GM23338 (cell line): ENCODE measurements at regions not wholly inside any gene's neighbourhood (a gene's known extent, or its start where the extent isn't known, plus 50 kb on each side); places are given as distances from the start of the nearest gene placed in this dataset.

Experiments used
- ATAC-seq: fragments of 200-7000 bp; cut with Tn5 transposase; 3 replicates; pipeline ENCODE4 v1.9.1; 2020
- DNase-seq: peaks from one replicate; pipeline ENCODE4 v3.0.0-alpha.2; 2015; ENCODE audit warnings: low spot score
- H2AFZ ChIP-seq: fragments of 200-600 bp; sonication (generic); 2 replicates; pipeline ENCODE4 v1.8.0; 2016; ENCODE audit warnings: antibody characterized with exemption, mild to moderate bottlenecking, moderate library complexity
- H3F3A ChIP-seq: fragments of 200-600 bp; sonication (generic); replicated peaks from 2 replicates; pipeline ENCODE4 v1.8.0; 2017; ENCODE audit warnings: antibody characterized with exemption, mixed run types, low read depth
- H3K27ac ChIP-seq: fragments of 200-600 bp; sonication (generic); 2 replicates; pipeline ENCODE4 v1.6.1; 2016; ENCODE audit warnings: low read depth
- H3K27me3 ChIP-seq: fragments of 200-600 bp; sonication (generic); 2 replicates; pipeline ENCODE4 v1.8.0; 2016; ENCODE audit warnings: mild to moderate bottlenecking, mixed run types, moderate library complexity; ENCODE audit not compliant: insufficient read depth
- H3K36me3 ChIP-seq: fragments of 200-600 bp; sonication (generic); 2 replicates; pipeline ENCODE4 v1.8.0; 2016; ENCODE audit warnings: mild to moderate bottlenecking; ENCODE audit not compliant: insufficient read depth
- H3K4me1 ChIP-seq: fragments of 200-600 bp; sonication (generic); 2 replicates; pipeline ENCODE4 v1.8.0; 2016; ENCODE audit warnings: mild to moderate bottlenecking, moderate library complexity; ENCODE audit not compliant: insufficient read depth
- H3K4me2 ChIP-seq: fragments of 200-600 bp; sonication (generic); 2 replicates; pipeline ENCODE4 v1.7.1; 2017; ENCODE audit warnings: mixed run types
- H3K4me3 ChIP-seq: fragments of 200-600 bp; sonication (generic); 2 replicates; pipeline ENCODE4 v1.6.1; 2016; ENCODE audit warnings: mixed run types
- H3K79me2 ChIP-seq: fragments of 200-600 bp; sonication (generic); replicated peaks from 2 replicates; pipeline ENCODE4 v1.8.0; 2017; ENCODE audit warnings: mild to moderate bottlenecking; ENCODE audit not compliant: insufficient read depth
- H3K9me2 ChIP-seq: fragments of 200-600 bp; sonication (generic); 2 replicates; pipeline ENCODE4 v1.8.0; 2017; ENCODE audit not compliant: insufficient read depth
- H4K20me1 ChIP-seq: fragments of 200-600 bp; sonication (generic); replicated peaks from 2 replicates; pipeline ENCODE4 v1.8.0; 2017; ENCODE audit warnings: mild to moderate bottlenecking; ENCODE audit not compliant: insufficient read depth
- H3K27ac Mint-ChIP-seq: 2 replicates; pipeline ENCODE4 v1.8.0; 2020; ENCODE audit warnings: inconsistent platforms, mild to moderate bottlenecking, moderate library complexity, mixed read lengths
- H3K27me3 Mint-ChIP-seq: 3 replicates; pipeline ENCODE4 v1.8.0; 2022; ENCODE audit warnings: low read depth, mild to moderate bottlenecking, moderate library complexity, mixed read lengths, inconsistent platforms; ENCODE audit not compliant: insufficient read depth, poor library complexity
- H3K36me3 Mint-ChIP-seq: 3 replicates; pipeline ENCODE4 v1.8.0; 2021; ENCODE audit warnings: low read depth, mild to moderate bottlenecking, inconsistent platforms, moderate library complexity, mixed read lengths
- H3K4me1 Mint-ChIP-seq: 3 replicates; pipeline ENCODE4 v1.8.0; 2020; ENCODE audit warnings: mild to moderate bottlenecking, inconsistent platforms, mixed read lengths
- H3K4me3 Mint-ChIP-seq: 3 replicates; pipeline ENCODE4 v1.8.0; 2021; ENCODE audit warnings: moderate library complexity, mild to moderate bottlenecking, inconsistent platforms, mixed read lengths
- H3K9me3 Mint-ChIP-seq: 3 replicates; pipeline ENCODE4 v1.8.0; 2020; ENCODE audit warnings: moderate library complexity, mild to moderate bottlenecking, inconsistent platforms, mixed read lengths
- CREB1 ChIP-seq: fragments of 250-450 bp; sonication (Bioruptor Pico); IDR thresholded peaks from 2 replicates; pipeline ENCODE4 v1.5.0; 2020; ENCODE audit warnings: low read depth, mild to moderate bottlenecking, moderate library complexity
- ETS1 ChIP-seq: IDR thresholded peaks from 2 replicates; pipeline ENCODE4 v1.6.1; 2016; ENCODE audit warnings: antibody characterized with exemption
- EZH2 ChIP-seq: fragments of 200-600 bp; sonication (generic); IDR thresholded peaks from one replicate; pipeline ENCODE4 v1.8.0; 2017; ENCODE audit warnings: antibody characterized with exemption, mild to moderate bottlenecking, low read depth; ENCODE audit not compliant: unreplicated experiment
- EZH2phosphoT487 ChIP-seq: fragments of 200-600 bp; sonication (generic); IDR thresholded peaks from one replicate; pipeline ENCODE4 v1.8.1; 2018; ENCODE audit warnings: antibody characterized with exemption; ENCODE audit not compliant: unreplicated experiment
- JUNB ChIP-seq: IDR thresholded peaks from one replicate; pipeline ENCODE4 v1.6.1; 2016; ENCODE audit warnings: antibody characterized with exemption; ENCODE audit not compliant: unreplicated experiment
- NANOG ChIP-seq: IDR thresholded peaks from 2 replicates; pipeline ENCODE4 v1.6.1; 2016; ENCODE audit warnings: antibody characterized with exemption, borderline replicate concordance
- POLR2AphosphoS5 ChIP-seq: IDR thresholded peaks from 2 replicates; pipeline ENCODE4 v1.6.1; 2016; ENCODE audit warnings: antibody characterized with exemption, low read depth
- TF ChIP-seq, protein P1 (sequence below), 2 experiments: fragments of 200-600 bp in 1 of 2; sonication (generic) in 1 of 2; conservative IDR thresholded peaks; 2 replicates each; pipeline versions ENCODE4 v1.5.1 to v1.6.1; 2016 to 2017; ENCODE audit warnings: antibody characterized with exemption in 2 of 2, low read depth in 2 of 2, mild to moderate bottlenecking in 2 of 2, moderate library complexity in 1 of 2
- TF ChIP-seq, protein P2 (sequence below): fragments of 250-450 bp; sonication (Bioruptor Pico); IDR thresholded peaks from 2 replicates; pipeline ENCODE4 v1.5.0; 2020; ENCODE audit warnings: mild to moderate bottlenecking, moderate library complexity
- TF ChIP-seq, protein P3 (sequence below): IDR thresholded peaks from one replicate; pipeline ENCODE4 v1.6.1; 2018; ENCODE audit warnings: antibody characterized with exemption; ENCODE audit not compliant: unreplicated experiment

- TF ChIP-seq, protein P1, sequence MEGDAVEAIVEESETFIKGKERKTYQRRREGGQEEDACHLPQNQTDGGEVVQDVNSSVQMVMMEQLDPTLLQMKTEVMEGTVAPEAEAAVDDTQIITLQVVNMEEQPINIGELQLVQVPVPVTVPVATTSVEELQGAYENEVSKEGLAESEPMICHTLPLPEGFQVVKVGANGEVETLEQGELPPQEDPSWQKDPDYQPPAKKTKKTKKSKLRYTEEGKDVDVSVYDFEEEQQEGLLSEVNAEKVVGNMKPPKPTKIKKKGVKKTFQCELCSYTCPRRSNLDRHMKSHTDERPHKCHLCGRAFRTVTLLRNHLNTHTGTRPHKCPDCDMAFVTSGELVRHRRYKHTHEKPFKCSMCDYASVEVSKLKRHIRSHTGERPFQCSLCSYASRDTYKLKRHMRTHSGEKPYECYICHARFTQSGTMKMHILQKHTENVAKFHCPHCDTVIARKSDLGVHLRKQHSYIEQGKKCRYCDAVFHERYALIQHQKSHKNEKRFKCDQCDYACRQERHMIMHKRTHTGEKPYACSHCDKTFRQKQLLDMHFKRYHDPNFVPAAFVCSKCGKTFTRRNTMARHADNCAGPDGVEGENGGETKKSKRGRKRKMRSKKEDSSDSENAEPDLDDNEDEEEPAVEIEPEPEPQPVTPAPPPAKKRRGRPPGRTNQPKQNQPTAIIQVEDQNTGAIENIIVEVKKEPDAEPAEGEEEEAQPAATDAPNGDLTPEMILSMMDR (conservative IDR thresholded peaks at IDR 0.05; ENCODE audit: low read depth in 2 of 2) = no peak
- TF ChIP-seq ETS1 (no peak), JUNB (no peak)
- TF ChIP-seq, protein P2, sequence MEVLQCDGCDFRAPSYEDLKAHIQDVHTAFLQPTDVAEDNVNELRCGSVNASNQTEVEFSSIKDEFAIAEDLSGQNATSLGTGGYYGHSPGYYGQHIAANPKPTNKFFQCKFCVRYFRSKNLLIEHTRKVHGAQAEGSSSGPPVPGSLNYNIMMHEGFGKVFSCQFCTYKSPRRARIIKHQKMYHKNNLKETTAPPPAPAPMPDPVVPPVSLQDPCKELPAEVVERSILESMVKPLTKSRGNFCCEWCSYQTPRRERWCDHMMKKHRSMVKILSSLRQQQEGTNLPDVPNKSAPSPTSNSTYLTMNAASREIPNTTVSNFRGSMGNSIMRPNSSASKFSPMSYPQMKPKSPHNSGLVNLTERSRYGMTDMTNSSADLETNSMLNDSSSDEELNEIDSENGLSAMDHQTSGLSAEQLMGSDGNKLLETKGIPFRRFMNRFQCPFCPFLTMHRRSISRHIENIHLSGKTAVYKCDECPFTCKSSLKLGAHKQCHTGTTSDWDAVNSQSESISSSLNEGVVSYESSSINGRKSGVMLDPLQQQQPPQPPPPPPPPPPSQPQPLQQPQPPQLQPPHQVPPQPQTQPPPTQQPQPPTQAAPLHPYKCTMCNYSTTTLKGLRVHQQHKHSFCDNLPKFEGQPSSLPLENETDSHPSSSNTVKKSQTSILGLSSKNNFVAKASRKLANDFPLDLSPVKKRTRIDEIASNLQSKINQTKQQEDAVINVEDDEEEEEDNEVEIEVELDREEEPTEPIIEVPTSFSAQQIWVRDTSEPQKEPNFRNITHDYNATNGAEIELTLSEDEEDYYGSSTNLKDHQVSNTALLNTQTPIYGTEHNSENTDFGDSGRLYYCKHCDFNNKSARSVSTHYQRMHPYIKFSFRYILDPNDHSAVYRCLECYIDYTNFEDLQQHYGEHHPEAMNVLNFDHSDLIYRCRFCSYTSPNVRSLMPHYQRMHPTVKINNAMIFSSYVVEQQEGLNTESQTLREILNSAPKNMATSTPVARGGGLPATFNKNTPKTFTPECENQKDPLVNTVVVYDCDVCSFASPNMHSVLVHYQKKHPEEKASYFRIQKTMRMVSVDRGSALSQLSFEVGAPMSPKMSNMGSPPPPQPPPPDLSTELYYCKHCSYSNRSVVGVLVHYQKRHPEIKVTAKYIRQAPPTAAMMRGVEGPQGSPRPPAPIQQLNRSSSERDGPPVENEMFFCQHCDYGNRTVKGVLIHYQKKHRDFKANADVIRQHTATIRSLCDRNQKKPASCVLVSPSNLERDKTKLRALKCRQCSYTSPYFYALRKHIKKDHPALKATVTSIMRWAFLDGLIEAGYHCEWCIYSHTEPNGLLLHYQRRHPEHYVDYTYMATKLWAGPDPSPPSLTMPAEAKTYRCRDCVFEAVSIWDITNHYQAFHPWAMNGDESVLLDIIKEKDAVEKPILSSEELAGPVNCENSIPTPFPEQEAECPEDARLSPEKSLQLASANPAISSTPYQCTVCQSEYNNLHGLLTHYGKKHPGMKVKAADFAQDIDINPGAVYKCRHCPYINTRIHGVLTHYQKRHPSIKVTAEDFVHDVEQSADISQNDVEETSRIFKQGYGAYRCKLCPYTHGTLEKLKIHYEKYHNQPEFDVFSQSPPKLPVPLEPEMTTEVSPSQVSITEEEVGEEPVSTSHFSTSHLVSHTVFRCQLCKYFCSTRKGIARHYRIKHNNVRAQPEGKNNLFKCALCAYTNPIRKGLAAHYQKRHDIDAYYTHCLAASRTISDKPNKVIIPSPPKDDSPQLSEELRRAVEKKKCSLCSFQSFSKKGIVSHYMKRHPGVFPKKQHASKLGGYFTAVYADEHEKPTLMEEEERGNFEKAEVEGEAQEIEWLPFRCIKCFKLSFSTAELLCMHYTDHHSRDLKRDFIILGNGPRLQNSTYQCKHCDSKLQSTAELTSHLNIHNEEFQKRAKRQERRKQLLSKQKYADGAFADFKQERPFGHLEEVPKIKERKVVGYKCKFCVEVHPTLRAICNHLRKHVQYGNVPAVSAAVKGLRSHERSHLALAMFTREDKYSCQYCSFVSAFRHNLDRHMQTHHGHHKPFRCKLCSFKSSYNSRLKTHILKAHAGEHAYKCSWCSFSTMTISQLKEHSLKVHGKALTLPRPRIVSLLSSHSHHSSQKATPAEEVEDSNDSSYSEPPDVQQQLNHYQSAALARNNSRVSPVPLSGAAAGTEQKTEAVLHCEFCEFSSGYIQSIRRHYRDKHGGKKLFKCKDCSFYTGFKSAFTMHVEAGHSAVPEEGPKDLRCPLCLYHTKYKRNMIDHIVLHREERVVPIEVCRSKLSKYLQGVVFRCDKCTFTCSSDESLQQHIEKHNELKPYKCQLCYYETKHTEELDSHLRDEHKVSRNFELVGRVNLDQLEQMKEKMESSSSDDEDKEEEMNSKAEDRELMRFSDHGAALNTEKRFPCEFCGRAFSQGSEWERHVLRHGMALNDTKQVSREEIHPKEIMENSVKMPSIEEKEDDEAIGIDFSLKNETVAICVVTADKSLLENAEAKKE (CRISPR knock-in tag) = no peak
These were observed 206.7 kb upstream of the RBBP8 start (continued) for GRCh38 chr18:22726469-22726868.

GRCh38 chr18:22728016-22728415 lies 205.1 kb upstream of the RBBP8 start:
- H3K36me3 Mint-ChIP-seq = no peaks in the 10 kb centered on the region
- H3K27ac Mint-ChIP-seq = no peak overlapping the region
- Histone ChIP-seq H3K79me2 (no peaks in the 10 kb centered on the region), H3F3A (no peaks in the 10 kb centered on the region), H3K4me2 (no peak overlapping the region), H3K27me3 (no peaks in the 10 kb centered on the region), H4K20me1 (no peaks in the 10 kb centered on the region), H3K4me1 (no peaks in the 10 kb centered on the region), H2AFZ (peak overlapping the region; percentile 38; the same call in 1 of the 2 replicates), H3K4me3 (no peak overlapping the region), H3K27ac (no peak overlapping the region), H3K9me2 (0 out of 2 replicates have a peak, but pooled peaks cover under 1% of the 10 kb centered on the region), H3K36me3 (no peaks in the 10 kb centered on the region)
- TF ChIP-seq, protein P3, sequence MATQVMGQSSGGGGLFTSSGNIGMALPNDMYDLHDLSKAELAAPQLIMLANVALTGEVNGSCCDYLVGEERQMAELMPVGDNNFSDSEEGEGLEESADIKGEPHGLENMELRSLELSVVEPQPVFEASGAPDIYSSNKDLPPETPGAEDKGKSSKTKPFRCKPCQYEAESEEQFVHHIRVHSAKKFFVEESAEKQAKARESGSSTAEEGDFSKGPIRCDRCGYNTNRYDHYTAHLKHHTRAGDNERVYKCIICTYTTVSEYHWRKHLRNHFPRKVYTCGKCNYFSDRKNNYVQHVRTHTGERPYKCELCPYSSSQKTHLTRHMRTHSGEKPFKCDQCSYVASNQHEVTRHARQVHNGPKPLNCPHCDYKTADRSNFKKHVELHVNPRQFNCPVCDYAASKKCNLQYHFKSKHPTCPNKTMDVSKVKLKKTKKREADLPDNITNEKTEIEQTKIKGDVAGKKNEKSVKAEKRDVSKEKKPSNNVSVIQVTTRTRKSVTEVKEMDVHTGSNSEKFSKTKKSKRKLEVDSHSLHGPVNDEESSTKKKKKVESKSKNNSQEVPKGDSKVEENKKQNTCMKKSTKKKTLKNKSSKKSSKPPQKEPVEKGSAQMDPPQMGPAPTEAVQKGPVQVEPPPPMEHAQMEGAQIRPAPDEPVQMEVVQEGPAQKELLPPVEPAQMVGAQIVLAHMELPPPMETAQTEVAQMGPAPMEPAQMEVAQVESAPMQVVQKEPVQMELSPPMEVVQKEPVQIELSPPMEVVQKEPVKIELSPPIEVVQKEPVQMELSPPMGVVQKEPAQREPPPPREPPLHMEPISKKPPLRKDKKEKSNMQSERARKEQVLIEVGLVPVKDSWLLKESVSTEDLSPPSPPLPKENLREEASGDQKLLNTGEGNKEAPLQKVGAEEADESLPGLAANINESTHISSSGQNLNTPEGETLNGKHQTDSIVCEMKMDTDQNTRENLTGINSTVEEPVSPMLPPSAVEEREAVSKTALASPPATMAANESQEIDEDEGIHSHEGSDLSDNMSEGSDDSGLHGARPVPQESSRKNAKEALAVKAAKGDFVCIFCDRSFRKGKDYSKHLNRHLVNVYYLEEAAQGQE = no peak
- no peak for TF ChIP-seq ETS1
- no peak for TF ChIP-seq JUNB
- no peak for TF ChIP-seq EZH2phosphoT487
- TF ChIP-seq NANOG = no peak
- TF ChIP-seq EZH2 = no peak
- TF ChIP-seq CREB1 = no peak
- TF ChIP-seq POLR2AphosphoS5 = no peak
- H3K4me1 Mint-ChIP-seq = no peaks in the 10 kb centered on the region
- peaks cover 5% of the 10 kb centered on the region for H3K27me3 Mint-ChIP-seq
- no peak for ATAC-seq
- peaks cover 11% of the 10 kb centered on the region; the same call in 1 of the 3 replicates for H3K9me3 Mint-ChIP-seq
- DNase-seq = no peak
- H3K4me3 Mint-ChIP-seq = no peak overlapping the region
